ENCODE measurements at regions not wholly inside any gene's neighbourhood (a gene's known extent, or its start where the extent isn't known, plus 50 kb on each side); places are given as distances from the start of the nearest gene placed in this dataset.

DNA sequence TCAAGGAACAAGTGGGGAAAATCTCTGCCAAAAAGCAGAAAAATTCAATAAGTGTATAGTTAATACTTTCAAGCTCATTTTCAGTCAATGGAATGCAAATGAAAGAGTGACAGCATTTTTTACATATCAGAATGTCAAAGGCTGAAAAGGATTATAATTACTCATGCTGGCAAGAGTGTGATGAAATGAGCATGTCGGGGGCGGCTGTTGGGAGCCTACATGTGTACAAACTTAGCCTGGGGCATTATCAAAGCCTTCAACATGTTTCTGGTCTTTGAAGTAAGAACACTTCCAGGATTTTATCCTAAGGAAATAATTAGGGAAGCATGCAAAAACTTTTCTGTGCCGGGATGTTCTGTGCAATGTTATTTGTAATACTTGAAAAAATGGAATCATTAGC lies 221.7 kb upstream of the LYZL1 start:
- WGBS (ENCODE audit: insufficient coverage), result no CpG with 5 or more reads among the region's 3 CpGs
- Histone ChIP-seq H3K79me2 (ENCODE audit: insufficient read depth, low read length) (no peaks in the 10 kb centered on the region), H3K4me3 (replicated peaks in 1 of 3; ENCODE audit: low read depth in 2 of 3, low read length in 3 of 3) (no peak overlapping the region), H4K20me1 (ENCODE audit: insufficient read depth, low read length) (no peaks in the 10 kb centered on the region), H3K4me1 (ENCODE audit: control insufficient read depth in 1 of 2, insufficient read depth in 2 of 2, low read length in 2 of 2) (no peaks in the 10 kb centered on the region), H3K36me3 (replicated peaks in 1 of 2; ENCODE audit: control insufficient read depth in 1 of 2, insufficient read depth in 2 of 2, low read length in 2 of 2) (no peaks in the 10 kb centered on the region), H3K27me3 (ENCODE audit: control insufficient read depth in 2 of 2, insufficient read depth in 2 of 2, low read length in 2 of 2) (no peaks in the 10 kb centered on the region), H3K27ac (ENCODE audit: low read depth in 1 of 2, low read length in 2 of 2) (no peak overlapping the region), H3K9ac (ENCODE audit: insufficient read depth, low read length, poor library complexity, severe bottlenecking) (no peak overlapping the region), H2AFZ (ENCODE audit: insufficient read depth, low read depth, low read length, poor library complexity, severe bottlenecking) (no peak overlapping the region), H3K4me2 (replicated peaks; ENCODE audit: extremely low read depth, low read length, poor library complexity, severe bottlenecking) (no peak overlapping the region), H3K9me3 (replicated peaks in 1 of 2; ENCODE audit: control insufficient read depth in 1 of 2, insufficient read depth in 1 of 2, low read length in 2 of 2) (no peaks in the 10 kb centered on the region)
- no peak for DNase-seq
- H3K4me1 Mint-ChIP-seq, result no peaks in the 10 kb centered on the region
- no peaks in the 10 kb centered on the region for H3K36me3 Mint-ChIP-seq
- H3K9me3 Mint-ChIP-seq, result no peaks in the 10 kb centered on the region
- H3K27ac Mint-ChIP-seq, result no peak overlapping the region
- peaks cover 2 to 8% (median 4%) of the 10 kb centered on the region in 3 donors for H3K27me3 Mint-ChIP-seq (ENCODE audit: low read depth in 3 of 3)
- TF ChIP-seq, protein P1, sequence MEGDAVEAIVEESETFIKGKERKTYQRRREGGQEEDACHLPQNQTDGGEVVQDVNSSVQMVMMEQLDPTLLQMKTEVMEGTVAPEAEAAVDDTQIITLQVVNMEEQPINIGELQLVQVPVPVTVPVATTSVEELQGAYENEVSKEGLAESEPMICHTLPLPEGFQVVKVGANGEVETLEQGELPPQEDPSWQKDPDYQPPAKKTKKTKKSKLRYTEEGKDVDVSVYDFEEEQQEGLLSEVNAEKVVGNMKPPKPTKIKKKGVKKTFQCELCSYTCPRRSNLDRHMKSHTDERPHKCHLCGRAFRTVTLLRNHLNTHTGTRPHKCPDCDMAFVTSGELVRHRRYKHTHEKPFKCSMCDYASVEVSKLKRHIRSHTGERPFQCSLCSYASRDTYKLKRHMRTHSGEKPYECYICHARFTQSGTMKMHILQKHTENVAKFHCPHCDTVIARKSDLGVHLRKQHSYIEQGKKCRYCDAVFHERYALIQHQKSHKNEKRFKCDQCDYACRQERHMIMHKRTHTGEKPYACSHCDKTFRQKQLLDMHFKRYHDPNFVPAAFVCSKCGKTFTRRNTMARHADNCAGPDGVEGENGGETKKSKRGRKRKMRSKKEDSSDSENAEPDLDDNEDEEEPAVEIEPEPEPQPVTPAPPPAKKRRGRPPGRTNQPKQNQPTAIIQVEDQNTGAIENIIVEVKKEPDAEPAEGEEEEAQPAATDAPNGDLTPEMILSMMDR (IDR thresholded peaks at IDR 0.05), result no peak
- intact Hi-C loops (cut with micrococcal nuclease), result no loop called here
- no peak overlapping the region for H3K4me3 Mint-ChIP-seq

DNA sequence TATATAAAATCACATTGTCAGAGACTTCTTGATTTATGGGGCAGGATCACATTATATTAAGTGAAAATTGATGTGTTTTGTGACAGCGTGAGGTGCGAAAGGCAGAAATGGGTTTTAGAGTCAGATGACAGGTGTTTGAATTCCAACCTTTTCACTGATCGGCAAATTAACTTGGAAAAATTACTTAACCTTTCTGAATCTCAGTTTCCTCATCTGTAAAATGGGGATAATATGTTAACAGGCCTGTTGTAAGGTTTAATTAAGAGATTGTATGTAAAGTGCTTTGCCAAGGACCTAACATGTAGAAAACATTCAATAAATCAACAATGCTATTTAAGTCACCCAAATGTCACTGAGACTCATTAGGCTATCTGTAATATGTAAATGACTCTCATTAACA lies 221.2 kb upstream of the LYZL1 start:
- Mint-ChIP-seq H3K9me3 (peaks cover 0 to 3% (median 0%) of the 10 kb centered on the region in 7 donors), H3K4me1 (no peaks in the 10 kb centered on the region), H3K27ac (no peak overlapping the region), H3K36me3 (no peaks in the 10 kb centered on the region), H3K27me3 (ENCODE audit: low read depth in 3 of 3) (peaks cover 2 to 8% (median 4%) of the 10 kb centered on the region in 3 donors), H3K4me3 (no peak overlapping the region)
- Histone ChIP-seq H3K4me1 (ENCODE audit: control insufficient read depth in 1 of 2, insufficient read depth in 2 of 2, low read length in 2 of 2) (no peaks in the 10 kb centered on the region), H3K36me3 (replicated peaks in 1 of 2; ENCODE audit: control insufficient read depth in 1 of 2, insufficient read depth in 2 of 2, low read length in 2 of 2) (no peaks in the 10 kb centered on the region), H3K9me3 (replicated peaks in 1 of 2; ENCODE audit: control insufficient read depth in 1 of 2, insufficient read depth in 1 of 2, low read length in 2 of 2) (no peaks in the 10 kb centered on the region), H4K20me1 (ENCODE audit: insufficient read depth, low read length) (no peaks in the 10 kb centered on the region), H2AFZ (ENCODE audit: insufficient read depth, low read depth, low read length, poor library complexity, severe bottlenecking) (no peak overlapping the region), H3K27me3 (ENCODE audit: control insufficient read depth in 2 of 2, insufficient read depth in 2 of 2, low read length in 2 of 2) (no peaks in the 10 kb centered on the region), H3K9ac (ENCODE audit: insufficient read depth, low read length, poor library complexity, severe bottlenecking) (no peak overlapping the region), H3K27ac (ENCODE audit: low read depth in 1 of 2, low read length in 2 of 2) (no peak overlapping the region), H3K4me3 (replicated peaks in 1 of 3; ENCODE audit: low read depth in 2 of 3, low read length in 3 of 3) (no peak overlapping the region), H3K79me2 (ENCODE audit: insufficient read depth, low read length) (no peaks in the 10 kb centered on the region), H3K4me2 (replicated peaks; ENCODE audit: extremely low read depth, low read length, poor library complexity, severe bottlenecking) (no peak overlapping the region)
- no peak for DNase-seq
- WGBS (ENCODE audit: insufficient coverage), result no CpG with 5 or more reads among the region's 3 CpGs
- TF ChIP-seq, protein P1 (IDR thresholded peaks at IDR 0.05), result no peak
- intact Hi-C loops (cut with micrococcal nuclease), result no loop called here
